HFF-Myc (cell line): ENCODE measurements at regions not wholly inside any gene's neighbourhood (a gene's known extent, or its start where the extent isn't known, plus 50 kb on each side); places are given as distances from the start of the nearest gene placed in this dataset.
"Not testable (repeated sequence)": the region's sequence is repeated elsewhere in the genome, so short reads cannot be mapped to it uniquely, and the experiment has no call there.

ENCODE experiments used
- DNase-seq: peaks from one replicate; pipeline ENCODE4 v3.0.0-alpha.2; 2011; ENCODE audit warnings: low read depth; ENCODE audit errors: extremely low read depth
- H3K4me3 ChIP-seq: replicated peaks from 2 replicates; pipeline ENCODE4 v1.5.1; 2011; ENCODE audit warnings: low read depth, mild to moderate bottlenecking, control low read depth, low read length
- TF ChIP-seq, protein P1 (sequence below): IDR thresholded peaks from 2 replicates; pipeline ENCODE4 v1.5.1; 2012; ENCODE audit warnings: mild to moderate bottlenecking, low read depth, low read length, control low read depth; ENCODE audit errors: missing control alignments

DNA sequence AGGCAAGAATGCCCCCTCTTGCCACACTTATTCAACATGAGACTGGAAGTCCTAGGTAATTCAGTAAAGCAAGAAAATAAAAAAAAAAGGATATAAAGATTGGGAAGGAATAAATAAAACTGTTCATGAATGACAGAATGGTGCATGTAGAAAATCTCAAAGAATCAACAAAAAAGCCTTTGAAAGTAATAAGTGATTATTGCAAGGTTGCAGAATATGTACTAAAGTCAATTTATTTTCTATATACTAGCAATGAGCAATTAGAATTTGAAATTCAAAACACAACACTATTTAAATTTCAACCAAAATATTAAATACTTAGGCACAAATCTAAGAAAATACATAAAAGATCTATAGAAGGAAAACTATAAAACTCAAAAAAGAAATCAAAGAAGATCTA is 58.6 kb downstream of the MAGEA10 start:
- TF ChIP-seq, protein P1, sequence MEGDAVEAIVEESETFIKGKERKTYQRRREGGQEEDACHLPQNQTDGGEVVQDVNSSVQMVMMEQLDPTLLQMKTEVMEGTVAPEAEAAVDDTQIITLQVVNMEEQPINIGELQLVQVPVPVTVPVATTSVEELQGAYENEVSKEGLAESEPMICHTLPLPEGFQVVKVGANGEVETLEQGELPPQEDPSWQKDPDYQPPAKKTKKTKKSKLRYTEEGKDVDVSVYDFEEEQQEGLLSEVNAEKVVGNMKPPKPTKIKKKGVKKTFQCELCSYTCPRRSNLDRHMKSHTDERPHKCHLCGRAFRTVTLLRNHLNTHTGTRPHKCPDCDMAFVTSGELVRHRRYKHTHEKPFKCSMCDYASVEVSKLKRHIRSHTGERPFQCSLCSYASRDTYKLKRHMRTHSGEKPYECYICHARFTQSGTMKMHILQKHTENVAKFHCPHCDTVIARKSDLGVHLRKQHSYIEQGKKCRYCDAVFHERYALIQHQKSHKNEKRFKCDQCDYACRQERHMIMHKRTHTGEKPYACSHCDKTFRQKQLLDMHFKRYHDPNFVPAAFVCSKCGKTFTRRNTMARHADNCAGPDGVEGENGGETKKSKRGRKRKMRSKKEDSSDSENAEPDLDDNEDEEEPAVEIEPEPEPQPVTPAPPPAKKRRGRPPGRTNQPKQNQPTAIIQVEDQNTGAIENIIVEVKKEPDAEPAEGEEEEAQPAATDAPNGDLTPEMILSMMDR, result no peak

DNA sequence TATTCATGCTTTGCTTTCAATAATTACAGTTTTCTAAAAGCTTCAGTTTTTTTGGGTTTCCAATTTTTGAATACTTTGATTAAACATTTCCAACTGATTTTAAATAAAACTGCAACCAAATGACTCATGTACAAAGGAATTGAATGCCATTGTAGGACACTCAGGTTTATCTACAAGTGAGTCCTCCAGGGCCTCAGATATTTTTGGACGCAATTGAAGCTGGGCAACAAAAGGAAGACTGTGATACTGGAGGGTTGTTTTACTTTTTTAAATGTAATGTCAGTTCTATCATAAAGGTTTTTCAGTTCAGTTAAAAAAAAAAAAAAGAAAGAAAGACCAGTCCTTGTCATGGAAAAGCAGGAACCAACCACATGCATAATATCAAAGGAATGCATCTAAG is 64.2 kb downstream of the MAGEA10 start:
- TF ChIP-seq, protein P1, result no peak
- no peak overlapping the region for H3K4me3 ChIP-seq
- no peak for DNase-seq

More for the DNA sequence above, 58.6 kb downstream of the MAGEA10 start:
- no peak for DNase-seq
- H3K4me3 ChIP-seq, result no peak overlapping the region

DNA sequence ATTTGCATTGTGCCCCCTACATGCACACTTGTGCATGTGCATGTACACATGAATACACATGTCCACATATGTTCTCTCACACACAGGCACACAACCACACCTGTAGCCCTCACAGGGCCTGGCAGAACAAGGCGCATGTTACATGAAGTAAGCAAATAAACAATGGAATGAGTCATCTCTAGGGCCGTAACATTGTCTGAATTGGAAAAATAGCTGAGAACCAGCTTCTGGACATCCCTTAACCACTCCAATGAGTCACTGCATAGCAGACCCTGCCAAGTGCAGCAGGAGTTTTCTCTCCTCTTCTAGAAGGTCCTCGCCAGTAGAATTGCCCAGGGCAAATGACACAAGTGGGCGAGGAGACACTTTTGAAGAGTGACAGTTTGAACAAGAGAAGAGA is 66.1 kb downstream of the MAGEA10 start:
- TF ChIP-seq, protein P1, result no peak
- DNase-seq, result peak; percentile 21

DNA sequence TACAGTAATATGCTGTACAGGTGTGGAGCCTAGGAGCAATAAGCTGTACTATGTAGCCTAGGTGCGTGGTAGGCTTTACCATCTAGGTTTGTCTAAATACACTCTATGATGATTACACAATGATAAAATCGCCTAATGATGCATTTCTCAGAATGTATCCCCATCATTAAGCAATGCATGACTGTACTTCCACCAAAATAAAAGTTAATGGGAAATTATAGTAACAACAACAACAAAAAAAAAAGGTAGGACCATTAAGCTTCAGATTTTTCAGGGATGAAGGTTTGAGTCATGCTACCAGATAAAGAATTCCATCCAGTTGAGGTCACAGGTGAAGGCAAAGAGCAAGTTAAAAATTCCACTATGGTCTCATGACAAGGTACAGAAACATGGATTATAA is 68.2 kb downstream of the MAGEA10 start:
- no peak overlapping the region for H3K4me3 ChIP-seq
- TF ChIP-seq, protein P1, result no peak
- DNase-seq, result no peak

More for the DNA sequence above, 66.1 kb downstream of the MAGEA10 start:
- H3K4me3 ChIP-seq, result no peak overlapping the region

DNA sequence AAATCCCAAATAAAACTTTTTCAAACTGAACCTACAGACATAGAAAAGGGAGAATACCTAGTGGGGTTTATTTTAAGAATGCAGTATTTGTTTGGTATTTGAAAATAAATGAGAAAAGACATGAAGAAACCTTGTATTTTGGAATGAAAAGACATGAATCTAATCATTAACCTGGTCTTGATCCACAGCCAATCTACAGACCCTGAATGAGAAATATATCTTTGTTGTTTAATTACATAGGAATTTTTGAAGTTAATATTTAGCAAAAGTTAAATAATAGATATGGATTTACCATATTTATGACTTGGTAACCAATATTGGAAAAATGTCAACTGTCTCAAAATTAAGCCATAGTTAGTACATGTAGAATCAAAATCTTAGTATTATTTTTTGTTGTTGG is 76.8 kb downstream of the MAGEA10 start:
- H3K4me3 ChIP-seq, result no peak overlapping the region

DNA sequence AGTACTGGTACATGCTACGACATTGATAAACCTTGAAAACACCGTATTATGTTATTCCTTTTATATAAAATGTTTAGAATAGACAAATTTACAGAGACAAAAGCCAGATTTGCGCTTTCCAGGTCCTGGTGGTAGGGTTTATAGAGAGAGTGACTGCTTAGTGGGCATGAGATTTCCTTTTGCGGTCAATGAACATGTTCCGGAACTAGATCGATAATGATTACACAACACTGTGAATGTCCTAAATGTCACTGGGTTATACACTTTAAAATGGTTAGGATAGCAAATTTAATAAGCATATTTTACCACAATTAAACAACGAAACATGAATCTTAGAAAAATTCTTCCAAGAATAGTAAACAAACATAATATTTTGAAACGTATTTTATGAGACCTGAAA is 77.3 kb downstream of the MAGEA10 start:
- no peak overlapping the region for H3K4me3 ChIP-seq
- TF ChIP-seq, protein P1, result no peak
- no peak for DNase-seq

More for the DNA sequence above, 76.8 kb downstream of the MAGEA10 start:
- no peak for DNase-seq
- TF ChIP-seq, protein P1, result no peak

DNA sequence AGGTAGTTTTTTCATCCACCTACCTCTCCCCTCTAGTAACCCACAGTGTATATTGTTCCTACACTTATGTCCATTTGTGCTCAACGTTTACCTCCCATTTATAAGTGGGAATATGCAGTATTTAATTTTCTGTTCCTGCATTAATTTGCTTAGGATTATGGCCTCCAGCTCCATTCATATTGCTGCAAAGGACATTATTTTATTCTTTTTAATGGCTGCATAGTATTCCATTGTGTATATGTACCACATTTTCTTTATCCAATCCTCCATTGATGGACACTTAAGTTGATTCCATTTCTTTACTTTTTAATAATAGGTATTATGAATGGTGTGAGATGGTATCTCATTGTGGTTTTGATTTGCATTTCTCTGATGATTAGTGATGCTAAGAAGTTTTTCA is 76.1 kb upstream of the GABRE start:
- not testable (repeated sequence) for H3K4me3 ChIP-seq, DNase-seq

DNA sequence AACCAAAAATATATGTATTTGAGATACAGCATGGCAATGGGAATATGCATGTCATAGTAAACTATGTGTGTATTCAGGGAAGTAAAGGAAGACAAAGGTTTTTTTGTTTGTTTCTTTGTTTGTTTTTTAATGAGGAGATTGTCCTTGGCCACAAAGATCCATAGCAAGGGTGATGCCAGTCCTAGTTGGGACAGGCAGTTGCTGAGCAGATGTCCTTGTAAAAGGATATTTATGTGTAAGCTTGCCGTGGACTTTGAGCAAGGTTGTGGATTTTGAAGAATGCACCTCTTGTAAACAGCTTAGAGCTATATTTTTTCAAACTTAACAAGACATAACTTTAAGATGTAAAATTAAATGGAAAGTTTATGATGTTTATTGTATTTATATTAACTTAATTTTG is 69.9 kb upstream of the GABRE start:
- DNase-seq, result no peak
- TF ChIP-seq, protein P1, result no peak
- no peak overlapping the region for H3K4me3 ChIP-seq
